A549 (cell line): ENCODE measurements at regions not wholly inside any gene's neighbourhood (a gene's known extent, or its start where the extent isn't known, plus 50 kb on each side); places are given as distances from the start of the nearest gene placed in this dataset.

Source experiments
- ATAC-seq, 2 experiments: fragments of 200-7000 bp in 1 of 2; fragments of >200 bp in 1 of 2; cut with Nextera tagmentation in 1 of 2; cut with Tn5 transposase in 1 of 2; 3 replicates each; pipeline versions ENCODE4 v1.8.0 to v1.9.1; 2018 to 2020; ENCODE audit warnings: mild to moderate bottlenecking in 1 of 2, moderate library complexity in 1 of 2
- CTCF ChIA-PET: fragments of 300-600 bp; sonication (Branson Sonifier 250); formaldehyde crosslinking; extraction: SDS; loops from one replicate; lab custom pipeline; 2021; ENCODE audit warnings: antibody characterized with exemption, inconsistent platforms; lab: Yijun Ruan, JAX
- POLR2A ChIA-PET: fragments of 350-600 bp; formaldehyde crosslinking; extraction: SDS; loops from one replicate; lab custom pipeline; 2021; ENCODE audit warnings: antibody characterized with exemption, inconsistent platforms; lab: Yijun Ruan, JAX
- DNase-seq, 2 experiments: peaks; one replicate each; pipeline versions ENCODE4 v3.0.0 to v3.0.0-alpha.2; 2011 to 2016; ENCODE audit warnings: low read depth in 1 of 2, low spot score in 1 of 2
- FAIRE-seq: peaks from 2 replicates; lab custom pipeline; 2011; peaks lifted over from hg19 to GRCh38; lab: Jason Lieb, UNC
- H3K27ac ChIP-seq, 2 experiments: fragments of >200 bp; sonication (Bioruptor Twin); formaldehyde crosslinking; 3 replicates each; pipeline ENCODE4 v1.5.1; 2016 to 2017
- H3K4me1 ChIP-seq: fragments of >200 bp; sonication (Bioruptor Twin); formaldehyde crosslinking; 3 replicates; pipeline ENCODE4 v1.6.1; 2016
- H3K4me2 ChIP-seq: fragments of >200 bp; sonication (Bioruptor Twin); formaldehyde crosslinking; 3 replicates; pipeline ENCODE4 v1.6.1; 2016
- H3K4me3 ChIP-seq: fragments of >200 bp; sonication (Bioruptor Twin); formaldehyde crosslinking; 3 replicates; pipeline ENCODE4 v1.5.1; 2016
- H3K9me3 ChIP-seq: fragments of >200 bp; sonication (Bioruptor Twin); formaldehyde crosslinking; 3 replicates; pipeline ENCODE4 v1.6.1; 2016
- CBX8 ChIP-seq: fragments of 200-600 bp; sonication (generic); IDR thresholded peaks from 2 replicates; pipeline ENCODE4 v1.6.1; 2016
- E2F6 ChIP-seq: IDR thresholded peaks from 2 replicates; pipeline ENCODE4 v1.6.1; 2012; ENCODE audit warnings: low read depth, borderline replicate concordance
- ELK1 ChIP-seq: fragments of 150-350 bp; IDR thresholded peaks from 2 replicates; pipeline ENCODE4 v1.6.1; 2014; ENCODE audit warnings: low read depth, mild to moderate bottlenecking, low read length
- FOSB ChIP-seq: fragments of 250-450 bp; sonication (Bioruptor Pico); IDR thresholded peaks from 2 replicates; pipeline ENCODE4 v1.5.0; 2020; ENCODE audit warnings: mild to moderate bottlenecking, moderate library complexity
- GATA3 ChIP-seq: IDR thresholded peaks from 2 replicates; pipeline ENCODE4 v1.6.1; 2012; ENCODE audit warnings: borderline replicate concordance
- HDAC2 ChIP-seq: fragments of 200-600 bp; sonication (generic); IDR thresholded peaks from 2 replicates; pipeline ENCODE4 v1.6.1; 2016
- HOXB5 ChIP-seq: fragments of 250-450 bp; sonication (Bioruptor Pico); IDR thresholded peaks from 2 replicates; pipeline ENCODE4 v1.5.0; 2020; ENCODE audit warnings: mild to moderate bottlenecking, moderate library complexity
- JUNB ChIP-seq: fragments of >200 bp; sonication (Bioruptor Twin); formaldehyde crosslinking; IDR thresholded peaks from 2 replicates; pipeline ENCODE4 v1.6.1; 2016
- KDM1A ChIP-seq: fragments of 200-600 bp; sonication (generic); IDR thresholded peaks from 2 replicates; pipeline ENCODE4 v1.6.1; 2016; ENCODE audit warnings: low read depth, mild to moderate bottlenecking
- KDM5A ChIP-seq: fragments of 200-600 bp; sonication (generic); IDR thresholded peaks from 2 replicates; pipeline ENCODE4 v1.6.1; 2016; ENCODE audit warnings: antibody characterized with exemption, mild to moderate bottlenecking
- MAFK ChIP-seq: fragments of 450-650 bp; IDR thresholded peaks from 2 replicates; pipeline ENCODE4 v1.6.1; 2014; ENCODE audit not compliant: partially characterized antibody
- NFE2L2 ChIP-seq: fragments of 150-350 bp; conservative IDR thresholded peaks from 2 replicates; pipeline ENCODE4 v1.6.1; 2014; ENCODE audit warnings: low read length
- PBX3 ChIP-seq: IDR thresholded peaks from 2 replicates; pipeline ENCODE4 v1.6.1; 2012
- POLR2A ChIP-seq: IDR thresholded peaks from 2 replicates; pipeline ENCODE4 v1.6.1; 2012; ENCODE audit warnings: mild to moderate bottlenecking, low read length
- POLR2AphosphoS2 ChIP-seq: conservative IDR thresholded peaks from 2 replicates; pipeline ENCODE4 v1.6.1; 2012; ENCODE audit warnings: low read length, improper control_type of control experiment, inconsistent platforms
- REST ChIP-seq: fragments of 200-600 bp; sonication (generic); IDR thresholded peaks from 2 replicates; pipeline ENCODE4 v1.6.1; 2016; ENCODE audit warnings: antibody characterized with exemption, mild to moderate bottlenecking, moderate library complexity
- TFCP2L1 ChIP-seq: fragments of 250-450 bp; sonication (Bioruptor Pico); IDR thresholded peaks from 2 replicates; pipeline ENCODE4 v1.5.0; 2021; ENCODE audit warnings: mild to moderate bottlenecking
- ZC3H11A ChIP-seq: fragments of 450-650 bp; IDR thresholded peaks from 2 replicates; pipeline ENCODE4 v1.6.1; 2014; ENCODE audit warnings: antibody characterized with exemption, mild to moderate bottlenecking
- ZNF302 ChIP-seq: fragments of 250-450 bp; sonication (Bioruptor Pico); IDR thresholded peaks from 2 replicates; pipeline ENCODE4 v1.9.0; 2021; ENCODE audit warnings: inconsistent platforms, mild to moderate bottlenecking, moderate library complexity
- WGBS: methylation state at CpG from one replicate; pipeline ENCODE4 v1.1.6; 2017; ENCODE audit errors: missing lambda C conversion rate; 5-methylcytosine and 5-hydroxymethylcytosine counted together
- TF ChIP-seq, protein P1 (sequence below): IDR thresholded peaks from 2 replicates; pipeline ENCODE4 v1.6.1; 2012

- CTCF ChIA-PET = no interaction called here
- Histone ChIP-seq H3K4me1 (no peaks in the 10 kb centered on the region), H3K4me3 (no peak overlapping the region), H3K27ac (no peak overlapping the region), H3K4me2 (no peak overlapping the region), H3K9me3 (no peaks in the 10 kb centered on the region)
- TF ChIP-seq HOXB5 (CRISPR knock-in tag) = no peak
- no peak for TF ChIP-seq MAFK
- no peak for TF ChIP-seq E2F6
- TF ChIP-seq PBX3 = no peak
- no peak for TF ChIP-seq ZNF302 (CRISPR knock-in tag)
- no peak for TF ChIP-seq KDM1A
- no peak for TF ChIP-seq POLR2AphosphoS2
- no peak for TF ChIP-seq JUNB
- no peak for TF ChIP-seq REST
- FAIRE-seq = no peak
- 4% methylated on average over 3 of the region's 3 CpGs for WGBS
- ATAC-seq = no peak
- POLR2A ChIA-PET = no interaction called here
- no peak for DNase-seq
These were observed 277.4 kb upstream of the PLXNA2 start for GRCh38 chr1:208521534-208521933.

- Histone ChIP-seq H3K4me3 (no peak overlapping the region), H3K4me1 (no peaks in the 10 kb centered on the region), H3K27ac (no peak overlapping the region), H3K9me3 (no peaks in the 10 kb centered on the region), H3K4me2 (no peak overlapping the region)
- no peak for FAIRE-seq
- DNase-seq = no peak
- no peak for ATAC-seq
- TF ChIP-seq NFE2L2 = no peak
- TF ChIP-seq ELK1 = no peak
- TF ChIP-seq ZC3H11A = no peak
- TF ChIP-seq KDM5A = no peak
- TF ChIP-seq E2F6 = no peak
- TF ChIP-seq, protein P1, sequence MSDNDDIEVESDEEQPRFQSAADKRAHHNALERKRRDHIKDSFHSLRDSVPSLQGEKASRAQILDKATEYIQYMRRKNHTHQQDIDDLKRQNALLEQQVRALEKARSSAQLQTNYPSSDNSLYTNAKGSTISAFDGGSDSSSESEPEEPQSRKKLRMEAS = no peak
- no peak for TF ChIP-seq HDAC2
- TF ChIP-seq GATA3 = no peak
- TF ChIP-seq PBX3 = no peak
- no peak for TF ChIP-seq KDM1A
- TF ChIP-seq POLR2A = no peak
- no peak for TF ChIP-seq CBX8
- no peak for TF ChIP-seq FOSB (CRISPR knock-in tag)
- no peak for TF ChIP-seq TFCP2L1
- ChIA-PET CTCF (no interaction called here), POLR2A (no interaction called here)
- WGBS = 4% methylated on average over 5 of the region's 5 CpGs
These were observed 278.8 kb upstream of the PLXNA2 start for GRCh38 chr1:208523007-208523406.
